Brain microvascular endothelial cell (primary cell): ENCODE measurements at regions not wholly inside any gene's neighbourhood (a gene's known extent, or its start where the extent isn't known, plus 50 kb on each side); places are given as distances from the start of the nearest gene placed in this dataset.

Source experiments
- DNase-seq: peaks from one replicate; pipeline ENCODE4 v3.0.0-alpha.2; 2020
- H3K27ac ChIP-seq: fragments of 250-450 bp; sonication (Bioruptor Pico); 2 replicates; pipeline ENCODE4 v1.5.1; 2020; ENCODE audit warnings: mild to moderate bottlenecking, moderate library complexity
- H3K27me3 ChIP-seq: fragments of 250-450 bp; sonication (Bioruptor Pico); replicated peaks from 2 replicates; pipeline ENCODE4 v1.5.1; 2020; ENCODE audit warnings: mild to moderate bottlenecking
- H3K36me3 ChIP-seq: fragments of 250-450 bp; sonication (Bioruptor Pico); replicated peaks from 2 replicates; pipeline ENCODE4 v1.5.1; 2020; ENCODE audit warnings: mild to moderate bottlenecking
- H3K4me3 ChIP-seq: 2 replicates; pipeline ENCODE4 v1.5.1; 2011; ENCODE audit warnings: low read depth, mild to moderate bottlenecking, control low read depth, low read length, moderate library complexity
- CTCF ChIP-seq: IDR thresholded peaks from 2 replicates; pipeline ENCODE4 v1.5.1; 2011; ENCODE audit warnings: low read depth, mild to moderate bottlenecking, moderate library complexity, low read length, control low read depth, inconsistent platforms; ENCODE audit errors: missing control alignments
- in situ Hi-C: cut with HindIII; loops from 2 replicates; pipeline ENCODE4 v1.10.0; 2017; ENCODE audit warnings: low sequenced_read_pairs, low pct_ligation_motif_present

GRCh38 chrX:6759655-6760375 lies 224.9 kb upstream of the VCX3A start:
- no peaks in the 10 kb centered on the region for H3K27me3 ChIP-seq
- DNase-seq, result no peak
- H3K4me3 ChIP-seq, result no peak overlapping the region
- no peak for TF ChIP-seq CTCF
- in situ Hi-C loops, result no loop called here
- no peak overlapping the region for H3K27ac ChIP-seq
- H3K36me3 ChIP-seq, result no peaks in the 10 kb centered on the region

- H3K27me3 ChIP-seq, result no peaks in the 10 kb centered on the region
- in situ Hi-C loops, result no loop called here
- H3K4me3 ChIP-seq, result no peak overlapping the region
- H3K27ac ChIP-seq, result no peak overlapping the region
- no peak for TF ChIP-seq CTCF
- no peaks in the 10 kb centered on the region for H3K36me3 ChIP-seq
- no peak for DNase-seq
Measured at GRCh38 chrX:6758234-6758633, 223.3 kb upstream of the VCX3A start.

- no peak for DNase-seq
- Histone ChIP-seq H3K4me3 (no peak overlapping the region), H3K36me3 (no peaks in the 10 kb centered on the region), H3K27me3 (no peaks in the 10 kb centered on the region), H3K27ac (no peak overlapping the region)
- no peak for TF ChIP-seq CTCF
- in situ Hi-C loops, result no loop called here
Measured at GRCh38 chrX:6757631-6758030, 222.7 kb upstream of the VCX3A start.

- Histone ChIP-seq H3K4me3 (no peak overlapping the region), H3K27ac (no peak overlapping the region), H3K27me3 (no peaks in the 10 kb centered on the region), H3K36me3 (no peaks in the 10 kb centered on the region)
- in situ Hi-C loops, result no loop called here
- no peak for TF ChIP-seq CTCF
- DNase-seq, result no peak
Measured at GRCh38 chrX:6748595-6748994, 213.7 kb upstream of the VCX3A start.

GRCh38 chrX:6738518-6739470 lies 203.9 kb upstream of the VCX3A start:
- no peak overlapping the region for H3K4me3 ChIP-seq
- no peak overlapping the region for H3K27ac ChIP-seq
- TF ChIP-seq CTCF, result no peak
- H3K36me3 ChIP-seq, result no peaks in the 10 kb centered on the region
- H3K27me3 ChIP-seq, result no peaks in the 10 kb centered on the region
- no peak for DNase-seq
- in situ Hi-C loops, result no loop called here
